Thyroid gland (tissue), 4 donors: ENCODE measurements at regions not wholly inside any gene's neighbourhood (a gene's known extent, or its start where the extent isn't known, plus 50 kb on each side); places are given as distances from the start of the nearest gene placed in this dataset.

Source experiments
- POLR2A ChIP-seq, 2 donors: fragments of 450-650 bp; IDR thresholded peaks; one replicate each; pipeline ENCODE4 v1.6.1; 2017; ENCODE audit warnings: antibody characterized with exemption in 2 of 2, mild to moderate bottlenecking in 2 of 2, moderate library complexity in 1 of 2
- TF ChIP-seq, protein P1 (sequence below), 6 experiments: fragments of 200-600 bp in 3 of 6; fragments of 450-650 bp in 3 of 6; sonication (generic) in 3 of 6; IDR thresholded peaks; one replicate each; pipeline ENCODE4 v1.5.1; 2016 to 2019; ENCODE audit warnings: antibody characterized with exemption in 6 of 6, mild to moderate bottlenecking in 2 of 6, inconsistent platforms in 1 of 6, moderate library complexity in 1 of 6

DNA sequence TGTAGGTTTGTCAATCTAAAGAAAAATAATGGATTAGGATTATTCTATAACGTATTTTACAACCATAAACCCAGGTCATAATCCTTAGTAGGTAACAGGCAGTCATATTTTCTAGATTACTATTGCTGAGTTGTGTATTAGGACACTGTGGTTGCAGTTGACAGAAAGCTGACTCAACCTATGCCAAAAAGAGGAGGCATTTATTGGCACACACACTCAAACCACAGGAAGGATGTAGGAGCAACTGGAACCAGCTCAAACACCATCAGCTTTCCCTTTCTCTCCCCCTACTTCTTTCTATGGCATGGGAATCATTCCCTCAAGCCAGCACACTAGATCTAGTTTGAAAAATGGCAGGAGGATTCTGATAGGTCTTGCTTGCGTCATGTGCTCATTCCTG, 136.4 kb upstream of the FAM9C start:
- no peak for TF ChIP-seq POLR2A (IDR thresholded peaks at IDR 0.05)
- TF ChIP-seq, protein P1, sequence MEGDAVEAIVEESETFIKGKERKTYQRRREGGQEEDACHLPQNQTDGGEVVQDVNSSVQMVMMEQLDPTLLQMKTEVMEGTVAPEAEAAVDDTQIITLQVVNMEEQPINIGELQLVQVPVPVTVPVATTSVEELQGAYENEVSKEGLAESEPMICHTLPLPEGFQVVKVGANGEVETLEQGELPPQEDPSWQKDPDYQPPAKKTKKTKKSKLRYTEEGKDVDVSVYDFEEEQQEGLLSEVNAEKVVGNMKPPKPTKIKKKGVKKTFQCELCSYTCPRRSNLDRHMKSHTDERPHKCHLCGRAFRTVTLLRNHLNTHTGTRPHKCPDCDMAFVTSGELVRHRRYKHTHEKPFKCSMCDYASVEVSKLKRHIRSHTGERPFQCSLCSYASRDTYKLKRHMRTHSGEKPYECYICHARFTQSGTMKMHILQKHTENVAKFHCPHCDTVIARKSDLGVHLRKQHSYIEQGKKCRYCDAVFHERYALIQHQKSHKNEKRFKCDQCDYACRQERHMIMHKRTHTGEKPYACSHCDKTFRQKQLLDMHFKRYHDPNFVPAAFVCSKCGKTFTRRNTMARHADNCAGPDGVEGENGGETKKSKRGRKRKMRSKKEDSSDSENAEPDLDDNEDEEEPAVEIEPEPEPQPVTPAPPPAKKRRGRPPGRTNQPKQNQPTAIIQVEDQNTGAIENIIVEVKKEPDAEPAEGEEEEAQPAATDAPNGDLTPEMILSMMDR (IDR thresholded peaks at IDR 0.05): no peak
